Ishikawa (cell line): ENCODE measurements at regions not wholly inside any gene's neighbourhood (a gene's known extent, or its start where the extent isn't known, plus 50 kb on each side); places are given as distances from the start of the nearest gene placed in this dataset.

ENCODE experiments used
- CEBPB ChIP-seq: IDR thresholded peaks from 2 replicates; pipeline ENCODE4 v1.6.1; 2012
- EP300 ChIP-seq: IDR thresholded peaks from 2 replicates; pipeline ENCODE4 v1.6.1; 2012; ENCODE audit warnings: borderline replicate concordance
- NFIC ChIP-seq: IDR thresholded peaks from 2 replicates; pipeline ENCODE4 v1.6.1; 2012
- REST ChIP-seq: IDR thresholded peaks from 2 replicates; pipeline ENCODE4 v1.6.1; 2012; ENCODE audit warnings: low read depth, mild to moderate bottlenecking
- TAF1 ChIP-seq: IDR thresholded peaks from 2 replicates; pipeline ENCODE4 v1.6.1; 2012; ENCODE audit warnings: low read depth, mild to moderate bottlenecking
- TCF12 ChIP-seq: IDR thresholded peaks from 2 replicates; pipeline ENCODE4 v1.6.1; 2012; ENCODE audit warnings: low read depth
- YY1 ChIP-seq: IDR thresholded peaks from 2 replicates; pipeline ENCODE4 v1.6.1; 2012; ENCODE audit warnings: low read depth
- ZBTB7A ChIP-seq: IDR thresholded peaks from 2 replicates; pipeline ENCODE4 v1.6.1; 2012; ENCODE audit warnings: low read depth

GRCh38 chr10:131440405-131441360 lies 129.2 kb upstream of the TCERG1L start:
- TF ChIP-seq TAF1 (no peak), REST (no peak), EP300 (no peak), CEBPB (no peak), TCF12 (no peak), YY1 (no peak), NFIC (no peak), ZBTB7A (no peak)
